GM23248 (cell line): ENCODE measurements at regions not wholly inside any gene's neighbourhood (a gene's known extent, or its start where the extent isn't known, plus 50 kb on each side); places are given as distances from the start of the nearest gene placed in this dataset.

Source experiments
- EZH2 ChIP-seq: fragments of 200-600 bp; sonication (generic); IDR thresholded peaks from 2 replicates; pipeline ENCODE4 v1.6.1; 2018; ENCODE audit warnings: antibody characterized with exemption, mild to moderate bottlenecking; ENCODE audit not compliant: insufficient read depth, poor library complexity, severe bottlenecking
- EZH2phosphoT487 ChIP-seq: fragments of 200-600 bp; sonication (generic); IDR thresholded peaks from 2 replicates; pipeline ENCODE4 v1.6.1; 2018; ENCODE audit warnings: antibody characterized with exemption, moderate library complexity, mild to moderate bottlenecking, low read depth; ENCODE audit not compliant: insufficient read depth

DNA sequence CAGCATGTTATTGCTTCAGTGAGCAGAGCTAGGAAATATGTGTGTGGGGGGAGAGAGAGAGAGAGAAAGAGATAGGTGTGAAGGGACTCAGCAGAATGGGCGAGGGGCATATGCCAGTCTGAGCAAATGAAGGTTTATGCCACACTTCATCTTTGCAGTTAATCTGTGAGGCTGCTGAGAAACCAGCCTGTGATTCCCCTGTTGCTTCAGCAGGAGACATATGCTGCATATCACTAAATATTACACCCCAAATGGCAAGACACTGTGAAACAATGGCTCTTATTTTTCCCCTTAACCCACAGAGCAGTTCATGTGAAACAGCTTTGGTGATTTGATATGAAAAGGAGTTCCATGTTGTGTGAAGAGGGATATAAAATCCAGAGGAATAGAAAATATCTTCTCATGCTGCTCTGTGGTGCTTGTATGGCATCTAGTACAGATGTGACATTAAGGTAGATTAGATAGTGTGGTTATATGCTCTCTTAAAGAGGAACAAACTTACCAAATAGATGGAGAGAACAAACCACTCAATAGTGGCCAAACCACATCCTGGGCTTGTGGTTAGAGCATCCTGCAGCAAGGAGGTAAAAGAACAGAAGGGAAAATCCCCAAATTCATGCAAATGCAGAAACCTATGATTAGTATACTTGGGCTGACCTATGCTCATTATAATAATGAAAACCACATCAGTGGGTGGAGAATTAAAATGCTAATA lies 864.2 kb downstream of the FAM181B start:
- TF ChIP-seq EZH2phosphoT487 (no peak), EZH2 (no peak)
